AML-193 (cell line): ENCODE measurements at regions not wholly inside any gene's neighbourhood (a gene's known extent, or its start where the extent isn't known, plus 50 kb on each side); places are given as distances from the start of the nearest gene placed in this dataset.

ENCODE experiments used
- DNase-seq, 2 experiments: peaks; one replicate each; lab custom pipeline; 2025; lab: John Stamatoyannopoulos, UW

DNA sequence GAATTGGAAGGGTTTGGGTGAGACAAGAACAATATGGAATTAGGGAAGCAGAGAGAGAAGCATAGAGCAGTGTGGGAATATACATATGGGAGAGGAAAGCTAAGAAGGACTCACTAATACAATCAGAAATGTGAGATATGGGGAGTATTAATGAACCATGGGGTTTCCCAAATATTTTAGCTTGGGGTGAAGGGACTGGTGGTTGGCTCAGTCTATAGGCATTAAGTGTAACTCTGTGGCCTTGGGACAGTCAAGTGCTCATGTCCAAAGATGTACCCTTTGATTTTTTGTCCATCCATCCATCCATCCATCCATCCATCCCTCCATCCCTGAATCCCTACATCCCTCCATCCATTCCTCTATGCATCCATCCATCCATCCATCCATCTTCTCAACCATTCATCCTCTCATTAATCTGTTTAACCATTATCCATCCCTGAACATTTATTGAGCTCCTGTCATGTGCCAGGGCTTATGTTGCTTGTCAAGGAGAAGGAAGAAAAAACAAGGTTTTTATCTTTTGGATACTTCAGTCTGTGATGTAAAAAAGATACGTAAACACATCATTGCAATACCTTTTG, 263.4 kb upstream of the CHD6 start:
- DNase-seq, result no peak

DNA sequence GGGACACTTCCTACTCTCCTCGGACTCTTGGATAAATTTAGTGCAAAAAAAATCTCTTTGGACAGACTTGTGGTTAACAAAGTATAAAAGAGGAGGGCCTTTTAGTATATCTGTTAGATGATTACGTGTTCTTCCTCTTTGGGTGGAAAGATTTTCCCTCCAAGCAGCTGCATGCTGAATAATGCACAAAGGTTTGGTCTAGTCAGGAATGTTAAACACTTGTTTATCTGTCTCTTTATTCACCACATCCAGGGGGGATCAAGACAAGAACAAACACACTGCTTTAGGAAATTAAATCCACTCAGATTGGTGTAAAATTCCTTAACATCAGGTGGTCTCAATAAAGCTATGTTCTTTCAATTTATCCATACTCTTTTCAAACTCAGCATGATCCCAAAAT, 260.9 kb upstream of the CHD6 start:
- DNase-seq, result no peak

DNA sequence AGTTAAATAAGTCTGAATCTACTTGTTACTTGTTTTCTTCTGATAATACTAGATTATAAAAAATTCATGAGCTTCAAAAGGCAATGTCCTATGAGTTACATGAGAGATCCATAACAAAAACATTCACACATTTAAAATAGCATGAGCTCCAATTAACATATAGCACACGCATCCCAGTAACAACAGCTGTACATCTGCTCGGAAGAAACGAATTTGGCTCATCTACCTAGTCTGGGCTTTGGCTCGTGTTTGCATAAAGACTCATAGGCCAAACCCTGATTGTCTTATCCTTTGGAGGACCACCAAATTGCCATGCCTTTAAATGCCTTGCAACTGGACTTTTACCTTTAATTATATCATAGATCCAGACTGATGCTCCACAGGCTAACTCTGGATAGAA, 259.7 kb upstream of the CHD6 start:
- DNase-seq, result no peak

DNA sequence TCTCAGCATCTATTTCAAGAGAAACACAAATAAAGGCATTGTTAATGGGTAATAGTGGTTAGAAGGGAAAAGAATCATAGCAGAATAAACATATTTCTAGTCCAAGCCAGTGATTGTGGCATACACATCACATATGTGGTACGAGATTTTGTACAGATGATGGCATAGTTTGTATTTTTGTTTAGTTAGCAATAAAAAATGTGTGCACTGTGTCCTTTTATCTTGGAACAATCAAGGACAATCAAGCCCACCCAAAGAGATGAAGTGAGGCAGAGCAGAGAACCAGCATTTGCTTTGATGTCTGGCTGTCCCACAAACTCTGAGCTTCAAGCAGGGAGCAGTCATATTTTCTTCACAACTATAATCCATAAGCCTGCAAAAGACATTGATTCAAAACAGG, 256.5 kb upstream of the CHD6 start:
- no peak for DNase-seq

DNA sequence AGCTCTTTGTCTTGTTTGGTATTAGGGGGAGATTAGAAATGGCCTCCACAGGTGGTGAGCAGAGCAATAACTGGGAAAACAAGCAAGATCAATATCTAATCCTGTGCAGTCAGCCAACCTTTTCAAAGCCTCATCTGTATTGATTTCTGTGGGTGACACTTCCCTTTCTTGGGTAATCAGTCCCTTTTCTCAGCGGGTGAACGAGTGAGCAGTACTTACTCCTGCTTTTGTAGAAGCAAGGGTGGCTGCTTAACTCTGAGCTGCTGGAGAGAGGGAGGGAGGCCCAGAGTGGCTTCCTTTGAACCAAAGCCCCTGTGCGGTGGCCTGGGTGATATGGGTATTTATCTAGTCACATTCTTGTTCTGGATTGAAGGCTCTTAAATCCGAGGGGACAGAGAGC, 254.8 kb upstream of the CHD6 start:
- DNase-seq, result no peak

DNA sequence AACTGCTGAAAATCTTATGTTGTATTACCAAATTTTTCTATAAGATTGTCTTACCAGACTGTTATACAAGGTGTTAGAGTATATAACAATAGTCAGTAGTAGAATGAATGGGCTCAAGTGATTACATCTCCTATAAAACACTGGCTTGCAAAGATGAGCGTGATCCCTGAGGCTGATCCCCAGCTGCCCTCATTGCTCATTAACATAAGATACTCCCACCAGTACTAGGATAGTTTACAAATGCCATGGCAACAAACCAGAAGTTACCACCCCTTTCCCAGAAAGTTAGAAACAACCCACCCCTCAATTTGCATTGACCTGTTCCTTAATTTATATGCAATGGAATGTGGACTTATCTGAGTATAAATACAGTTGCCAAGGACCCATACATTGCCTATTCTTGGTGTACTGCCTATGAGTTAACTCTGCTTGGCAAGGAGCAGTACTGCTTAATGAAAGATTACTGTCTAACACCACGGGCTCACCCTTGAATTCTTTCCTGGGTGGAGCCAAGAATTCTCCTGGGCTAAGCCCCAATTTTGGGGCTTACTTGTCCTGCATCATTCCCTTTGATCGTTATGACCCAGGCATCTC, 252.8 kb upstream of the CHD6 start:
- DNase-seq, result no peak

DNA sequence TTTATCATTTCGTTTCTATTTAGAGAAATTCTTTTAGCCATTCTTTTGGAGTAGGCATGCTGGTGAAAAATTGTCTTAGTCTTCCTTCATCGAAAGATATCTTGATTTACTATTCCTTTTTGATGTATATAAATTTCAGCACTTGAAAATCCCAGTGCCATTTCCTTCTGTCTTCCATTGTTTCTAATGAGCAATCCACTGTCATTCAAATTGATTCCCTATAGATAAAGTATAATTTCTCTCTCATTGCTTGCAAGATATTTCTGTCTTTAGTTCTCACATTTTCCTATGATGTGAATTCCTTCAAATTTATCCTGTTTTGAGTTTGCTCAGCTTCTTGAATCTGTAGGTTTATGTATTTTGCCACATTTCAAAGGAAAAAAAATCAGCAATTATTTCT, 251.1 kb upstream of the CHD6 start:
- DNase-seq, result no peak

DNA sequence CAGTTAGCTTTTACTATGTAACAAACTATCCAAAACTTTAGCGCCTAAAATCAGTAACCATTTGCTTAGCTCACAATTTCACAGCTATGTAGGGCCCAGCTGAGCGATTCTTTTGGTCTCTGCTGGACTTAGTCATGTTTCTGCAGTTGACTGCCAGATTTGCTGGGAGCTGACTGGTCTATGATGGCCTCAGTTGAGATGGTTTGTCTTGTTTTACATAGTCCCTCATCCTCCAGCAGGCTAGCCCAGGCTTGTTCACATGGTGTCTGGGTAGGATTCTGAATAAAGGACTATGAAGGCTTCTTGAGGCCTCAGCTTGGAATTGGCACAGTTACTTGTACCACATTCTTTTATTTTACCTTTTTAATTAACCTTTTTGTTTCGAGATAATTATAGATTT, 247.8 kb upstream of the CHD6 start:
- no peak for DNase-seq

DNA sequence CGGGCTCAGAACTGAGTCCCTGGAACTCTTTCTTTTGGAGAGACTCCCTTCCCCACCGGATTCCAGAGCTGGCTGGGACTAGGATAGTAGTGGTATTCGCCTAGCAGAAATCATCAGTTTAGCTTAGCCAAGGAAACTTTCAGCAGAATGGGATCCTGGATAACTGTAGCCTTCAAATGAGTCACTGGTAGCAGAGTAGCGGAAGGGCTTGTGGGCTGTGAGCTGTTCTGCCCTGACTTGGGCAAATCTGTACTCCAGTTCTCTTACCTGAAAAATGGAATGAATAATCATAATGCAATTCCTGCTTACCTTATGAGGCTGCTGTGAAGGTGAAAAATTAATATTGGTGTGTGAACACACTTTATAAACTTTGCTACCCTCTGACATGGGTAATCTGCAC, 244.3 kb upstream of the CHD6 start:
- no peak for DNase-seq

DNA sequence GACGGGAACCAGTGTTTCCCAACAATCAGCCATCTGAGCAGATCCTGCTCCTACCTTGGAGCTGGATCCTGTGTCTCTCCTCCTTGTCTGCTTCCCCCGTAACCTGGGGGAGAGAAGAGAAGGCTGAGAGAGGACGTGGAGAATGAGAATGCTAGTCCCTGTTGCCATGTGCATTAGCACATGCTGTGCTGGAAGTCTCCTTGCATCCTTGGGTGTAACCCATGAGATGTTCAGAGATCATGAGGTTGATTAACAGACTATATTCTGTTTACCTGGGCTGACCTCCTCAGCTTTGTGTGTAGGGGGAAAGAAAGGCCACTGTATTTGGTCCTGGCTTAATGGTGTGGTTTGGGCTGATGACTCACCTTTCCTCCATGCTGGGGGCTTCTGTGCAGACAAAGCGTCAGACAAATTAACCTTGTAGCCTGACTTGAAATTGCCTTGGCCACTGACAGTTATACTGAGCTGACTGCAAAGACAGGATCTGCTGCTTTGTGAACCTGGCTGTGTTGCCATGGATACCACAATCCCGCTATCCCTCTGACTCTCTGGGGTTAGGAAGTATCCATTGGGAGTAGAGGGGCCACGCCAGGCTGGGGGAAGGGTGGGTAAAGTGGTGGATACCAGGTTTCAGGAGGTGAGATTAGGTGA, 243.7 kb upstream of the CHD6 start:
- DNase-seq, result no peak

DNA sequence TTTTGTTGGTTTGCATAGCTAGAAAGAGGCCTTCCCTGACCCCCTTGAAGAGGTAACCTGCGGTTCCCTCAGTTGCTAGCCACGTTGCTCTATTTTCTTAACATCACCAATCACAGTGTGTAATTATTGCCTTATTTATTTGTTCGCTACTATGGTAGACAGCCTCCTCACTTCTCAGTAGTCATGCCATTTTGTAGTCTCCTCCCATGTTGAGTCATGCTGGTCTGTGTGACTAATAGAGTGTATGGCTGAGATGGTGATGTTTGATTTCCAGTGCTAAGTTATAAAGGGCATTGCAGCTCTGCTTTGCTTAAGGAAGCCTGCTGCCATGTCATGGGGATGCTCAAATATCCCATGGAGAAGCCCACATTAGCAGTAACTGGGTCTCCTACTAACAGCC, 236.6 kb upstream of the CHD6 start:
- DNase-seq, result no peak

DNA sequence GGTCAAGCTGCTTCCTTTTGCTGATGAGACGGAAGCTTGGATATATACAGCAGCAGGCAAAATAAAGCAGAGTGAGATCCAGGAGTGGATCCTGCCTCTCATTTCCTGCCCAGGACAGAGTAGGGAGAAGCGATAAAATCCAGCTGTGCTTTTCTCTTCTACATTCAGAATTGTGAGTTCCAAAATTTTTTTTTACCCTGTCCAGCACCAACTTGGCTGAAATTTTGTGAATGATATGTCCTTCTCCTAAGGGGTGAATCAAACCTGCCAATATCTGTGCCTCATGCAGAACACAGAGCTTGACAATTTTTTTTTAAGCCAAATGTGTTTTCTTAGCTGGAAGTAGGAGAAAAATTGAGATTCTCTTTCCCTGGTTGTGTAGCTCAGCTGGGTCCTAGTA, 235.6 kb upstream of the CHD6 start:
- no peak for DNase-seq

DNA sequence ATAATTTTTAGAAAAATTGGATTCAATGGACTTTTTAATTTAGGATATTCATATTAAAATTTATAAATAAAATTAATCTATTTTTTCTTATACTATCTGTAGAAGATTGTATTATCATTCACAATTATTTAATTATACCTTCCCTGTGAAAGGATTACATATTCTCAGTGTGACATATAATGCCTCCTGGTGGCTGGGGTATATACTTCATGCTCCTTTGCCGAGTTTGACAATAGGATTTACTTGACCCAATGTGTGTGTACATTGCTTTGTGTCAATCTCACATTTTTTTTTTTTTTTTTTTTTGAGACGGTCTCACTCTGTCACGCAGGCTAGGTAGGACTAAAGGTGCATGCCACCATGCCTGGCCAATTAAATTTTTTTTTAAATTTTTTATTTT, 230.0 kb upstream of the CHD6 start:
- DNase-seq, result peak; percentile 1

DNA sequence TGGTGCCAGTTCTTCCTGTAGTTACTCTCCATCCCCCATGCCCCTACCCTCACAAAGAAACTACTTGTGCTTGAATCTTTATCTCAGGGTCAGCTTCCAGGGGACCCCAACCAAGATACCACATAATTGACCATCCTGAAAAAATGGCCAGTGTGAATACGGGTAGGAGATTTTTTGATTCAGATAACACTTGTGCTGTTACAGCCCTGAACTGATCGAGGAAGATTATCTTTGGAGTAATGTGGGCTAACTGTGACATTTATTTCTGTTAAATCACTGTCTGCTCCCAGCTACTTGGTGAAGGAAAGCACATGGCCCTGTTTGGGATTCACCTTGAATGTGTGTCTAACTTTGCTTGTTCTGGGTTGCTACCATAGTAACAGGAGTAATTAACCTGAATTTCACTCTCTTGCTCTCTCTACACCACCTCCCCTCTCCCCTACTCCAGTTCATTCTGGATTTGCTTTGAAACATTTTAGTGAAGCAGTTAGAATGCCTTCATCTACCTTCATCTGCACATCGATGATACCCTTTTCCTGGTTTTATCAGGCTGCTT, 219.6 kb upstream of the CHD6 start:
- no peak for DNase-seq

DNA sequence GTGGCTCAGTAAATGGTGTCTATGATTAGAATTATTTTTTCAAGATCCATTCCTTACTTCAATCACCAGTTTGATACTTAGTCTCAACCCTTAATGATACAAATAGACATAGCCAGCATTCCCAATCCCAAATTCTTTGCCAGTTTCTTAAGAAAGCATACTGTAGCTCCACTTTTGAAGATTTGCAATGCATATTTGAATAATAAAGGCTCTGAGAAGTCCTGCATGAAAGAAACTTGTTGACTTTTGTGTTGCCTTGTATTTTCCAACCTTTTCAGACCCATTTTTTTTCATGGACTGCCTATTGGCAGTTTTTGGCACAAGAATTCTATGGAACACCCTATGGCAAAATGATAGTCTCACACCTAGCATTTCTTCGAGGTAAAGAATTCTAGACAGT, 215.6 kb upstream of the CHD6 start:
- DNase-seq, result no peak

DNA sequence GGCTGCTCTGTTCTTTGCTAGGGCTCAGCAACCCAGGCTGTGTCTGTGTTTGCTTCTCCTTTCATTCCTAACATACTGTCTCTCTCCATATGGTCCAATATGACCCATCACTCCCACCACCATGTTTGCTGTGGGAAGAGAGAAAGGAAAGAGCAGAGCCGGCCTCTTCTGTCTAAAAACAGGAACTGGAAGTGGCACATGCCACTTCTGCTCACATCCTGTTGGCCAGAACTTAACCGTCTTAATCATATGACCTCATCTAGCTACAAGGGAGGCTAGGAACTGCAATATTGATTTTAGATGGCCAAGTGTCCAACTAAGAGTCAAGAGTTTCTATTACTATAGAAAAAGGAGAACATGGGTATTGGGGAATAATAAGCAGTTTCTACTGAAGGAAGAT, 212.5 kb upstream of the CHD6 start:
- DNase-seq, result peak; percentile 2 to 6

DNA sequence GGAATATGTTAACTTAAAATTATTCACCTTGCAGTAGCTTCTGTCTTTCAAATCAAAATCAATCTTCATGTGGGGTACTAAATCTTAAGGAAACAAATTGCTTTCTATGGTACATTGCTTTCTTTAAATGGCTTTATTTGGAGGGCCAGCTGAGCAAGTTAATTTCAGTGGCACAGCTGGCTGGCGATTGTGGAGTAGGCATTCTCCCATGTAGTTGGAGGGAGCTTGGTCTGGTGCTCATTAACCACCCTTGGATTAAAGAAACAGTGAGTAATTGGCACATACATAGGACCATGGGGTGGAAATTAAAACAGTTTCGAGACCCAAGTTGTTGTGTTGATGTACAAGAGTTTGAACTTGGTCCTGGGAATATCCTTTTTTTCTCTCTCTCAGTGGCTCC, 201.3 kb upstream of the CHD6 start:
- no peak for DNase-seq

DNA sequence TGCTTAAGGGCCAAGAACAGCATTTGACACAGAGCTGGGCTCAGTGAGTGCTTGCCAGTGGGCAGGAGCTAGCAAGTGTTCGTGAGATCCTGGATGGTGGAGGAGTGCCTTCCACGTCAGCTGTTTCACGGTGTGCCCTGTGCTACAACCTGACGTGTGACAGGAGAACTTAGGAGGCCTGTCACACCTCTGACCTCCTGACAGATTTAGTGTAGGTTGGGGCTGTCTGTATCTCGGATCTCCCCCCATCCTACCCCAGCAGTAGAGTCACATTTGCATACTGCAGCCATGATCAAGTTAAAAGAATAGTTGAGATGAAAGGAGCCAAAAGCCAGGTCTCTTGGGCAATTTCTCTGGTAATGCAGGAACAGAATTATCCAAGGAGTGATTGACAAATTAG, 200.8 kb upstream of the CHD6 start:
- no peak for DNase-seq

DNA sequence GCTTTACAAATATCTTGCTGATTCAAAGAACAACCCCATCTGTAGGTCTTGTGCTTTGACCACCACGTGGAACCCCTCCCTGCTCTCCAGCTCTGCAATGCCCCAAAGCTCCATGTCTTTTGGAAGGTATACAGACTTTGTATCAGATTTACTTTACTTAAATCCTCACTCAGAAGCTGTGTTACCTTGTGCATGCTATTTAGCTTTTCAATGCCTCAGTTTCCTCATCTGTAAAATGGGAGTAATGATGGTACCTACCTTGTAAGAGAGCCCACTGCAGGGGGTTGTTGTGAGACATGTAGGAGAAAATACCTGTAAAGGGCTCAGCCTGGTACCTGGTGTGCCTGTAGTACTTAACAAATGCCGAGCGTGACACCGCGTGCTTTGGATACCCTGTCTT, 200.2 kb upstream of the CHD6 start:
- DNase-seq, result no peak

DNA sequence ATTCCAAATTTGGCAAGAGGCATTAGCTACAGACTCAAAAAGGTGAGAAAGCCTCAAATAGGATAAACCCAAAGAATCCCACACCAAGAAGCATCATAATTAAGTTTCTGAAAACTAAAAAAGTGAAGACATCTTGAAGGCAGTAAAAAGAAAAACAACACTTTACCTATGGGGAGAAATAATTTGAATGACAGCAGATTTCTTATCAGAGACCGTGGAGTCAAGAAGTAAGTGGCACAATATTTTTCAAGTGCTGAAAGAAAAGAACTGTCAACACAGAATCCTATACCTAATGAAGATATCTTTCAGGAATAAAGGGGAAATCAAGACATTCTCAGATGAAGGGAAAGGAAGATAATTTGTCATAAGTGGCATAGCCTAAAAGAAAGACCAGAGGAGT, 193.3 kb upstream of the CHD6 start:
- no peak for DNase-seq

DNA sequence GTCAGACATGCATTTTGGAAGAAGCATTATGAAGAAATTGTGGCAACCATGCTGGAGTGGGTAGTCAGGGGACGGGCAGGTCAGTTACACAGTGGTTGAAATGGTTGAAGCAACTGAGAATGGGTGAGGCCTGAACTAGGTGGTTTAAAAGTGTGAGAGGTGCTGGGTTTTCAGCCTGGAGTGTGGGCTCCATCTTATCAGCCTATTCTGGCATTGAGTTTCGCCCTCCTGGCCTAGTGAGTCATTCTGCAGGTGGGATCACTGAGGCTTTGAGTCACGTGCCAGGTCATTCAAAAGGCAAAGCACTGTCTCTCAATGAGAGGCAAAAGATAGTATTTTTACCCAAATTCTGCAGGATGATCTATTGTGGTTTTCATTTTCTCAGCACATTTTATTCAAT, 181.9 kb upstream of the CHD6 start:
- DNase-seq, result no peak

DNA sequence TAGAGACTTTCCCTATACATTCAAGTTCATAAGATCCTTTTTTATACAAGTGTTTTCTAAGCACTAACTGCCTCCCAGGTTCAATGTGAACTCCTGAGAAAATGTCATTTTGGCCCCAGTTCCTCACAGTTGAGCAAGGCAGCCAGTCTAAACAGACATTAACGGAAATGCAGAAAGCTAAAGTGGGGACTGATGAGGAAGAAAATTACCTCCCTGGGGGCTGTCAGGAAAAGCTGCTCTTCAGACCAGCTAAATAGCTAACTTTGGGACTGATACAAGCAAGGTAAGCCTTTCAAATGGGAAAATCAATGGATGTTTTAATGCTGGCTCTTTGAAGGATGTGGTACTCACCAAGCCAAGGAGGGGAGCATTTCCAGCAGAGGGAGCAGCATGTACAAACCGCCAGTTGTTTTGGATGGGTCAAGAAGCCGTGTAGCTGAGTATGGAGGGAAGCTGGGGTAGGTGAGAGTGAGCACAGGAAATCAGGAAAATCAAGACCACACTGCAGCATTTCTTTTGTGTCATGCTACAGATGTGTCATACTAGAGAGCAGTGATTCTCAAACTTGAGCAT, 180.8 kb upstream of the CHD6 start:
- no peak for DNase-seq

DNA sequence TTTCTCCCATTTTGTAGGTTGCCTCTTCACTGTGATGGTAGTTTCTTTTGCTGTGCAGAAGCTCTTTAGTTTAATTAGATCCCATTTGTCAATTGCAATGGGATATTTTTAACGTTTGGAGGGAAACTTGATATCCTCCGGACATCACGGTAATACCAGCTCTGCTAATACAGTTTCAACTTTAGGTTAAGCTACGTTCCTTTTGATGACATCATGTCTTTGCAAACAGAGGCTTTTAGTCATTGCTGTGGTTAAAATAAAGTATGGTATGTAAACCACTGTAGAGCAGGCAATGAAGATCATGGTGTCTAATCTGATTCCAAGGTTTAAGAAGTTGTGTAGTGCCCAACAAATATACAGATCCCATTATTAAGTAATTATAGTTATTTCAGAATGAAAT, 168.0 kb upstream of the CHD6 start:
- DNase-seq, result no peak
